Astrocyte (in vitro differentiated cells and primary cell): ENCODE measurements at regions not wholly inside any gene's neighbourhood (a gene's known extent, or its start where the extent isn't known, plus 50 kb on each side); places are given as distances from the start of the nearest gene placed in this dataset.

Source experiments
- CTCF ChIP-seq: IDR thresholded peaks from 2 replicates; pipeline ENCODE4 v1.5.1; 2011; ENCODE audit warnings: low read depth, mild to moderate bottlenecking, inconsistent platforms, low read length, moderate library complexity; ENCODE audit not compliant: insufficient read depth
- EZH2 ChIP-seq: IDR thresholded peaks from 2 replicates; pipeline ENCODE4 v1.6.1; 2012; ENCODE audit warnings: mild to moderate bottlenecking, low read length, inconsistent platforms; ENCODE audit not compliant: insufficient read depth

DNA sequence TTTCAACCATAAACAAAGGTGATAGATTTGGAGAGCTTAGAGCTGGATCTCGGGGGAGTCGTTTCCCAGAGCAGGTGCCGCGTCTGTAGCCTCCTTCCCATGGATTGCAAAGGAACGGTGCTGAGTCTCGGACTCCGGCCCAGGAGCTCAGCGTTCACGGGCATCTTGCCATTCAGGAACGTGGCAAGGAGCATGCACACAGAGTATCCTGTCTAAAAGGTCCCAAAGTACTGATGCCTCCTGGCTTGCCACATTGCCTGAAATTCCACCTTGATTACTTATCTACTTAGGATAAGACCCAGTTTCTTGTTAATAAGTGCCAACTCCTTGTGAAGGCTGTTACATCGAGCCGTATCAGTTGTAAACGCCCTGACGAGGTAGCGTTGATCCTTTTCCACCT is 197.8 kb upstream of the MYT1L start:
- TF ChIP-seq CTCF (no peak), EZH2 (no peak)
